NCI-H128 (cell line): ENCODE measurements at regions not wholly inside any gene's neighbourhood (a gene's known extent, or its start where the extent isn't known, plus 50 kb on each side); places are given as distances from the start of the nearest gene placed in this dataset.
A peak's percentile ranks its signal among the peaks of the same experiment; 100 is the strongest.
"Not testable (repeated sequence)": the region's sequence is repeated elsewhere in the genome, so short reads cannot be mapped to it uniquely, and the experiment has no call there.

ENCODE experiments used
- DNase-seq: peaks from one replicate; lab custom pipeline; 2025; ENCODE audit not compliant: unreplicated experiment; lab: John Stamatoyannopoulos, UW

- no peak for DNase-seq
Observed at GRCh38 chr15:62320259-62320658, 155.2 kb upstream of the C2CD4B start.

- no peak for DNase-seq
Observed at GRCh38 chr15:62323353-62323890, 158.3 kb upstream of the C2CD4B start.

DNA sequence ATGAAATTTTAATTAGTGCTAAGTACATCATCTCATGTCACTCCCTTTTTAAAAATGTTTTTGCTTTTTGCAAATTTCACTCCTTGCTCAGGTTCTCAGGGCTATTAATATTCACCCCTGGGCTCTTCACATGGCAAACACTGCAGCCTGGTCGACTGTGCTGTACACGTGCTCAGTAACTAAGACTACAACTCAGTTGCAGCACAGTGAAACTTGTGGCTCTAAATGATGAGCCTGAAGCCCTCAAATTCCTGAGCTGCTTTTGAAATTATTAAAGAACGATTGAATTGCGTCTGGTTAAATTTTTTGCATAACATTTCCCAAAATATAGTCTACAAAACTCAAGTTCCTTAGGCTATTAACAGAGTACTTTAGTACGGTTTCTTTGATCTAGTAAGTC lies 159.3 kb upstream of the C2CD4B start:
- no peak for DNase-seq

GRCh38 chr15:62325597-62325996 lies 160.5 kb upstream of the C2CD4B start:
- DNase-seq: no peak

- no peak for DNase-seq
Observed at GRCh38 chr15:62326460-62327011, 161.5 kb upstream of the C2CD4B start.

GRCh38 chr15:62327406-62327805 lies 162.3 kb upstream of the C2CD4B start:
- DNase-seq: no peak

DNA sequence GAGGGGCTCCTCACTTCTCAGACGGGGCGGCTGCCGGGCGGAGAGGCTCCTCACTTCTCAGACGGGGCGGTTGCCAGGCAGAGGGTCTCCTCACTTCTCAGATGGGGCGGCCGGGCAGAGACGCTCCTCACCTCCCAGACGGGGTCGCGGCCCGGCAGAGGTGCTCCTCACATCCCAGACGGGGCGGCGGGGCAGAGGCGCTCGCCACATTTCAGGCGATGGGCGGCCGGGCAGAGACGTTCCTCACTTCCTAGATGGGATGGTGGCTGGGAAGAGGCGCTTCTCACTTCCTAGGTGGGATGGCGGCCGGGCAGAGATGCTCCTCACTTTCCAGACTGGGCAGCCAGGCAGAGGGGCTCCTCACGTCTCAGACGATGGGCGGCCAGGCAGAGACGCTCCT lies 167.4 kb upstream of the C2CD4B start:
- DNase-seq: not testable (repeated sequence)

DNA sequence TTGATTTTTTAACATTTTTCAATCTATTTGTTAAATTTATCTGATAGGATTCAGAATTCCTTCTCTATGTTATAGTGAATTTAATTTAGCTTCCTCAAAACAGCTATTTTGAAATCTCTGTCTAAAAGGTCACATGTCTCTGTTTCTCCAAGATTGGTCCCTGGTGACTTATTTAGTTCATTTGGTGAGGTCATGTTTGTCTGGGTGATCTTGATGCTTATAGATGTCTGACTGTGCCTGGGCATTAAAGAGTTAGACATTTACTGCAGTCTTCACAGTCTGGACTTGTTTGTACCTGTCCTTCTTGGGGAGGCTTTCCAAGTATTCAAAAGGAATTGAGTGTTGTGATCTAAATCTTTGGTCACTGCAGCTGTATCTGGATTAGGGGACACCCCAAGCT lies 169.5 kb upstream of the C2CD4B start:
- no peak for DNase-seq

GRCh38 chr15:62337934-62338333 lies 172.8 kb upstream of the C2CD4B start:
- no peak for DNase-seq

- no peak for DNase-seq
Observed at GRCh38 chr15:62338497-62338896, 173.4 kb upstream of the C2CD4B start.

GRCh38 chr15:62342959-62343358 lies 177.9 kb upstream of the C2CD4B start:
- no peak for DNase-seq

DNA sequence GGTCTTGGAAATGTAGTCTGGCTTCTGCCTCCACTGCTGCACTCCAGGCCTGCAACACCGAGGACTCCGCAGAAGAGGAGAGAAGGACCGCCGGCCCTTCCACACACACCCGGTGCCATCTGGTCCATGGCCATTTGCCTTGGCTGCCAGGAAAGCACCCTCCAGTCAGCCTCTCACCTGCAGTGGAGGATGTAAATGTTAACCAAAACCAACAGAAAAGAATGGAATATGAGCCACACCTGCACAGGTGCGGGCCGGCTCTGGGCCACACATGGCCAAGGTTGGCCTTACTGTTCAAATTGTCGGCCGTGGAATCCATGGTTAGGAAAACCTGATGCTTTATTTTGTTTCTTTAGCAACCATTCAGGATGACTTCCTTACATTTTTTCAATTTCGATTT lies 178.3 kb upstream of the C2CD4B start:
- no peak for DNase-seq

DNA sequence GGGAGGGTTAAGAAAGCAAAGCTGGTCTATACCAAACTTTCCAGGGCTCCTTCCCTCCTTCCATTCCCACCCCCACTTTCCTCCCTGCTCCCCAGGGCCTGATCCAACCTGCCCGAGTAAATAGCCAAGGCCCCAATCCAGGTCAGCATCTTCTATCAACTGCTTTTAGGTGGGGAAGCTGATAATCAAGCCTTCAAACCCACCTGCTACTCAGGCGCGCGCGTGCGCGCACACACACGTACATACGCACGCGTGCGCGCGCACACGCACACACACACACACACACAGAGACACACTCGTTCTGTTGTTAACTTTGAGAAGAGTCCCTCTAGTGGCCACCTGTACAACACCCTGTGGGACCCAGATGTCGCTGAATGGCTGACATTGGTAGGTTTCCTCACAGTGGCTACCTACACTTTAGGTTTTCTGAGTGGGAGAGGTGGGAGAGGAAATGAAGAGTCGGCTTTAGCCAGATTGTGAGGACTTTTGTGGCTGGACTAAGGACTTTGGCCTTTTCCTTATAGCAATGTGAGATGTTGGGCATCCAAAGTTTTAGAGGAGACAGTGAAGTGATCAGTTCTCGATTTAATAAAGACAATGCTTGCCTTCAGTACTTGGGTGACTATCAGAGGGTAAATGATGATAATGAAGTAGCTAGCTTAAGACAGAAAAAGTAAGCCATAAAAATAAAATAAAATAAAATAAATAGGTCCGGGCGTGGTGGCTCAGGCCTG lies 179.9 kb upstream of the C2CD4B start:
- DNase-seq: no peak

DNA sequence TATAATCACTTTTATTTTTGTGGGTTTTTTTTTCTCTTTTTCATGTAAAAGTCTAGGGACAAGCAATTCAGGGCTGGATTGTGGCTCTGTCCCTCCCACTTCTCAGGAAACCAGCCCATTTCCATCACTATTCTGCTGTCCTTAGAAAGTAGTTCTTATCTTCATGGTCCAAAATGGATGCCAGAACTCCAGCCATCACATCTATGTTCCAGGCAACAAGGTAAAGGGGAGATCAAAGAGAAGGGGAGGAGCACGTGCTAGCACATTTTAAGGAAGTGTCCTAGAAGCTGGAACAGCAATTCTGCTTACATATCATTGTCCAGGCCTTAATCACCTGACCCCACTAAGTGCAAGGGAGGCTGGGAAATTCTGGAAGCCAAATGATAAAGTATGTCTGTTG lies 181.1 kb upstream of the C2CD4B start:
- DNase-seq: no peak

GRCh38 chr15:62348118-62348517 lies 183.0 kb upstream of the C2CD4B start:
- no peak for DNase-seq

DNA sequence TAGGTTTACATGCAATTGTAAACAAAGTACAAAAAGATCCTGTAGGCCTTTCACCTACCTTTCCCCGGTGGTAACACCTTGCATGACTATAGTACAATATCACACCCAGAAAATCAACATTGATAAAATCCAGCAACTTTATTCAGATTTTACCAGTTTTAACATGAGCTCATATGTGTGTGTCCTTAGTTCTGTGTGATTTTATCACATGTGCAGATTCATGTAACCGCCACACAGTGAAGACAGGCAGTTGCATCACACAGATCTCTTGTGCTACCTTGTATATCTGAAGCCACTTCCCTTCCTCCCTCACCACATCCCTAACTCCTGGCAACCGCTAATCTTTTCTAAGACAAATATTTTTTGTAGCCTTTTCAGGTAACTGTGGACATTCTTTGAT lies 183.5 kb upstream of the C2CD4B start:
- no peak for DNase-seq

GRCh38 chr15:62352817-62353216 lies 187.7 kb upstream of the C2CD4B start:
- no peak for DNase-seq

DNA sequence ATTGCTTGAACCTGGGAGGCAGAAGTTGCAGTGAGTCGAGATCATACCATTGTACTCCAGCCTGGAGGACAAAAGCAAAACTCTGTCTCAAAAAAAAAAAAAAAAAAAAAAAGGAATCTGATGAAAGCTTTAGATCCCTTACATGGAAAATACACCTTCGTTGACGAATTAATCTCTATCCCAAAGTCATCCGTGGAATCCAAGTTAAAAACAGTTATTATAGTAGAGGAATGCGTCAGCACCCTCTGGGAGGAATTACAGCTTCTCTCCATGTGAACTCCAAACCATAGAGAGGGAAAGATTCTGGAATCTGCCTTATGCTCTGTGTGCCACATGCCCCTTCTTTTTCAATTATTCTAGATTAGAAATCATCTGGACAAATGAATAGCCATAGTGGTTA lies 192.3 kb upstream of the C2CD4B start:
- DNase-seq: no peak

- no peak for DNase-seq
Observed at GRCh38 chr15:62359416-62359815, 194.3 kb upstream of the C2CD4B start.

DNA sequence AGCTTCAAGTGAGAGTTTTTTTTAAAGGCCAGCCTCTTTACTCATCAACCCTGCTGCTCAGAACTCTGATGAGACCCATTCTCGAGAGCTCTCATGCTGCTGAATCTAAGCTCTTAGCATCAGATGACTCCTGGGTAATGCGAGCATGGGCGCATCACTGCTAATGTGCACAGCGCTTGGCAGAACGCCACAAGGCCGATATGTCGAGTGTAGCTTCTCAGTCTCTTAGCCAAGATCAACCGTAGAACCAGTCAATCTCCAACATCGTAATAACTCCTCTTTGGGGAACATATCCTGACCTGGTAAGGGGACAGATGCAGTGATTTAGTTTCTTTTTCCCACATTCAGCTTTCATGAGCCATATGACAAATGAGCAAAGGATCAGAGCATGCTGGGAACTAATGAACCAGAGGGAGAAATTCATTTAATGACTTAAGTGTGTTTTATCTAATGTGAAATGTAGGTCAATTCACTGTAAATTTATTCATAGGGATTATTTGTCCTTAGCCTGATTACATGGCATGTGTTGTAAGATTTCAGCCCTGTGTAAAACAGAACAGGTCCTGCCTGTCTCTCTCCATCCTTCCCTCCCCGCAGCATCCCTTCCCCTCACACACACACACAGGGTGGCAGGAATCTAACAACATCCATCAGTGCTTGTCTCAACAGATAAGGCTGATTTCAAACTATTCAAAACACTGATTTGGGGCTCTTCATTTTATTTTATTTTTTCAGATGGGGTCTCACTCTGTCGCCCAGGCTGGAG lies 195.4 kb upstream of the C2CD4B start:
- peak; percentile 81 for DNase-seq

- DNase-seq: no peak
Observed at GRCh38 chr15:62362144-62362543, 197.1 kb upstream of the C2CD4B start.

DNA sequence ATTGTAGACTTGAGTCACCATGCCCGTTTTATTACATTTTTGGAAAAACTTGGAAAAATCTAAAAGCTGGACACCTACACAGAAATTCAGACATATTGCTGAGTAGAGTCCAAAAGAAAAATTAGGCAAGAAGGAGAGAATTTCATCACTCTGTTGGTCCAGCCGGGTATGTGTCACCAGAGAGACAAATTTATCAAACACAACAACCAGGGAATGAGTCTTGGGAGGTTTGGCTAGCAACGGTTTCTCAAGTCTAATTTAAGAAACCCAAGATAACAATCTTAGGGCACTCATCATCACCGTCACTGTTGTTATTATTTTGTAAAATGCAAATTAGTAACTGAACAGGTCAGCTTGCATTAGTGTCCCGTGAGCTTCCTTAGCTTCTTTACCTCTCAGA lies 197.5 kb upstream of the C2CD4B start:
- DNase-seq: no peak
